ENCODE measurements at regions not wholly inside any gene's neighbourhood (a gene's known extent, or its start where the extent isn't known, plus 50 kb on each side); places are given as distances from the start of the nearest gene placed in this dataset.

- Mint-ChIP-seq H3K9me3 (peaks cover 7% of the 10 kb centered on the region), H3K27ac (no peak overlapping the region), H3K4me3 (no peak overlapping the region), H3K27me3 (peaks cover 5% of the 10 kb centered on the region), H3K36me3 (no peaks in the 10 kb centered on the region), H3K4me1 (peaks cover 10% of the 10 kb centered on the region)
- no peak for ATAC-seq
Observed at GRCh38 chr7:415646-416525, 103.8 kb downstream of the PDGFA start.

GRCh38 chr7:416761-417624 is 102.7 kb downstream of the PDGFA start:
- H3K9me3 Mint-ChIP-seq: peaks cover 7% of the 10 kb centered on the region
- no peak overlapping the region for H3K4me3 Mint-ChIP-seq
- H3K36me3 Mint-ChIP-seq: no peaks in the 10 kb centered on the region
- peaks cover 5% of the 10 kb centered on the region for H3K27me3 Mint-ChIP-seq
- ATAC-seq: no peak
- peaks cover 9% of the 10 kb centered on the region for H3K4me1 Mint-ChIP-seq
- no peak overlapping the region for H3K27ac Mint-ChIP-seq

- H3K36me3 Mint-ChIP-seq: no peaks in the 10 kb centered on the region
Observed at GRCh38 chr7:417625-417889, 102.1 kb downstream of the PDGFA start.

GRCh38 chr7:417973-418601 is 101.6 kb downstream of the PDGFA start:
- no peak overlapping the region for H3K4me3 Mint-ChIP-seq
- H3K9me3 Mint-ChIP-seq: peaks cover 4% of the 10 kb centered on the region
- no peak for ATAC-seq
- H3K27ac Mint-ChIP-seq: no peak overlapping the region
- H3K4me1 Mint-ChIP-seq: no peaks in the 10 kb centered on the region
- peaks cover 5% of the 10 kb centered on the region for H3K27me3 Mint-ChIP-seq
- no peaks in the 10 kb centered on the region for H3K36me3 Mint-ChIP-seq

More at GRCh38 chr7:417625-417889, 102.1 kb downstream of the PDGFA start:
- no peak overlapping the region for H3K27ac Mint-ChIP-seq
- H3K4me1 Mint-ChIP-seq: peaks cover 3% of the 10 kb centered on the region
- no peak overlapping the region for H3K4me3 Mint-ChIP-seq
- no peak for ATAC-seq
- H3K27me3 Mint-ChIP-seq: peaks cover 5% of the 10 kb centered on the region
- H3K9me3 Mint-ChIP-seq: peaks cover 4% of the 10 kb centered on the region

GRCh38 chr7:418636-419280 is 100.9 kb downstream of the PDGFA start:
- Mint-ChIP-seq H3K9me3 (peaks cover 4% of the 10 kb centered on the region), H3K27me3 (peaks cover 6% of the 10 kb centered on the region), H3K4me3 (no peak overlapping the region), H3K4me1 (no peaks in the 10 kb centered on the region), H3K27ac (no peak overlapping the region), H3K36me3 (no peaks in the 10 kb centered on the region)
- no peak for ATAC-seq

GRCh38 chr7:420142-421093 is 99.2 kb downstream of the PDGFA start:
- Mint-ChIP-seq H3K9me3 (peaks cover 2% of the 10 kb centered on the region), H3K4me3 (no peak overlapping the region), H3K27me3 (peaks cover 9% of the 10 kb centered on the region), H3K27ac (no peak overlapping the region), H3K4me1 (no peaks in the 10 kb centered on the region), H3K36me3 (no peaks in the 10 kb centered on the region)
- ATAC-seq: no peak

GRCh38 chr7:421136-421991 is 98.3 kb downstream of the PDGFA start:
- H3K4me3 Mint-ChIP-seq: no peak overlapping the region
- peaks cover 9% of the 10 kb centered on the region for H3K27me3 Mint-ChIP-seq
- no peaks in the 10 kb centered on the region for H3K36me3 Mint-ChIP-seq
- H3K9me3 Mint-ChIP-seq: peaks cover 2% of the 10 kb centered on the region
- H3K27ac Mint-ChIP-seq: no peak overlapping the region
- no peak for ATAC-seq
- H3K4me1 Mint-ChIP-seq: no peaks in the 10 kb centered on the region

- Mint-ChIP-seq H3K27me3 (peaks cover 9% of the 10 kb centered on the region), H3K9me3 (peaks cover 3% of the 10 kb centered on the region), H3K27ac (no peak overlapping the region), H3K36me3 (no peaks in the 10 kb centered on the region), H3K4me3 (no peak overlapping the region), H3K4me1 (no peaks in the 10 kb centered on the region)
- no peak for ATAC-seq
Observed at GRCh38 chr7:422191-422885, 97.3 kb downstream of the PDGFA start.

- Mint-ChIP-seq H3K36me3 (no peaks in the 10 kb centered on the region), H3K27me3 (peaks cover 9% of the 10 kb centered on the region), H3K9me3 (peaks cover 7% of the 10 kb centered on the region), H3K4me1 (no peaks in the 10 kb centered on the region), H3K27ac (no peak overlapping the region), H3K4me3 (no peak overlapping the region)
- no peak for ATAC-seq
Observed at GRCh38 chr7:422886-423225, 96.8 kb downstream of the PDGFA start.

- H3K4me1 Mint-ChIP-seq: no peaks in the 10 kb centered on the region
- no peak overlapping the region for H3K4me3 Mint-ChIP-seq
- ATAC-seq: no peak
- peaks cover 9% of the 10 kb centered on the region for H3K27me3 Mint-ChIP-seq
- no peaks in the 10 kb centered on the region for H3K36me3 Mint-ChIP-seq
- H3K27ac Mint-ChIP-seq: no peak overlapping the region
- H3K9me3 Mint-ChIP-seq: peaks cover 4% of the 10 kb centered on the region
Observed at GRCh38 chr7:423312-424260, 96.1 kb downstream of the PDGFA start.

GRCh38 chr7:424301-424935 is 95.2 kb downstream of the PDGFA start:
- Mint-ChIP-seq H3K27ac (no peak overlapping the region), H3K27me3 (peaks cover 9% of the 10 kb centered on the region), H3K9me3 (peaks cover 4% of the 10 kb centered on the region), H3K4me3 (no peak overlapping the region), H3K36me3 (no peaks in the 10 kb centered on the region), H3K4me1 (no peaks in the 10 kb centered on the region)
- no peak for ATAC-seq
